ENCODE measurements at regions not wholly inside any gene's neighbourhood (a gene's known extent, or its start where the extent isn't known, plus 50 kb on each side); places are given as distances from the start of the nearest gene placed in this dataset.
"Not testable (repeated sequence)": the region's sequence is repeated elsewhere in the genome, so short reads cannot be mapped to it uniquely, and the experiment has no call there.

GRCh38 chr2:87476223-87476872 is 271.5 kb upstream of the PLGLB2 start:
- DNase-seq (ENCODE audit: low read depth in 4 of 4, low spot score in 2 of 4): not testable (repeated sequence)

DNA sequence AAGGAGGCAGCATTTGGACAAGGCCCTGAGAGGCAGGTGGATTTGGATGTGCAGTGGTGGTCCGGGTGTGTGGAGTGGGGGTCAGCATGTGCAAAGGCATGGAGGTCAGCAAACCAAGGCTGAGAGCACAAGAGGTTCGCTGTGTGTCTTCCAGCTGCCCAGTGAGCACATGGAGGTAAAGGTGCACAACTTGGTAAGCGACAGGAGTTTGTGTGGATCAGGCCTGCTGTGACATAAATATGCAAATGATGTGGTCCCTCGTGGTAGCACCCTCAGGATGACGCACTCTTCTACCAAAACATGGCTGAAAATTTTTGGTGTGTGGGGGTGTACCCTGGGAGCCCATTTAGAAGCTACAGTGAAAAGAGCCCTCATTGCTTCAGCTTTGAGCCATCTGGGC is 271.0 kb upstream of the PLGLB2 start:
- DNase-seq (ENCODE audit: low read depth in 4 of 4, low spot score in 2 of 4): not testable (repeated sequence)

DNA sequence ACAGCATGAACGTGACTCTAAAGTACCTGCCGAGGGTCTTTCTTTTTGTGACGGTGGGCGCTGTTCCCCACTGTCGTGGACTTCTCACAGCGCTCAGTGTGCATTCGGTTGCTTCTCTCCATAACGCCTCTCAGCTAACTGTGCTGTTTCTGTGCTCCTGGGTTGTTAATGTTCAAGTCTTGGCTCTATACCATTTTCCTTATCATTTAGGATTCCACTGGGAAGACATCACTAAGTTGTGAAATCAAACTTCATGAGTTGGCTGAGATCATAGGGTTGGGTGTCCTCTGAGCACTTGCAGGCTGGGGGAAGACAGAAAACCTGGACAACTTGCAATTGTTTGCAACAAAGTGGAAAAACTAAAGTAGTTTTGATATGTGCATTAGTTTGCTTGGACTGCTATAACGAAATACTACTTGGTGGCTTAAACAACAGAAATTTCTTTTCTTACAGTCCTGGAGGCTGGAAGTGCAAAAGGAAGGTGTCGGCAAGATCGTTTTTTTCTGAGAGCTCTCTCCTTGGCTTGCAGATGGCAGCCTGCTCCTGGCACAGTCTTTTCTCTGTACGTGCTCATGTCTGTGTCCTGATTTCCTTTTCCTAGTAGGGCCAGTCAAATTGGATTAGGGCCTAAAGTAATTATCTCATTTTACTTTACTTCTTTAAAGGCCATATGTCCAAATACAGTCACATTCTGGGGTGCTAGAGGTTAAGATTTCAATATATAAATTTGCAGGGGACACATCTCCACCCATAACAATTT is 270.0 kb upstream of the PLGLB2 start:
- DNase-seq (ENCODE audit: low read depth in 4 of 4, low spot score in 2 of 4): not testable (repeated sequence)

DNA sequence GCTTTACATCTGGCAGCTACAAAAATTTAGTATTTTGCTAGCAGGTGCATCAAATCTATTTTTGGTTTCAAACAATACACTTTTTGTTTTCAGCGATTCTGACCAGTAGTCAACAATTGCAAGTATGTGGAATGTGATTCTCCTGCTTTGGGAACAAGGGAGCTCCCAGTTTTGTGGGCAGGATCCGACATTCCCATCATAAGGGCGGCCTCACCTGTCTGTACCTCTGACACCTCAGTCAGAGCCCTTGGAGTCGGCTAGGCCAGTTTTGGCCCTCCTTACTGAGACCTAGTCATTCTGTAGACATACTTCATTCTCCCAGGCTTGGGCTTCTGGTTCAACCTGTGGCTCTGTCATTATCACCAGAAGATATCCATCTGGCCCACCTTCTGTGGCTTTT is 269.0 kb upstream of the PLGLB2 start:
- DNase-seq (ENCODE audit: low read depth in 4 of 4, low spot score in 2 of 4): not testable (repeated sequence)

GRCh38 chr2:87483093-87483680 is 264.7 kb upstream of the PLGLB2 start:
- not testable (repeated sequence) for DNase-seq (ENCODE audit: low read depth in 4 of 4, low spot score in 2 of 4)

GRCh38 chr2:87484363-87484762 is 263.5 kb upstream of the PLGLB2 start:
- DNase-seq (ENCODE audit: low read depth in 4 of 4, low spot score in 2 of 4): not testable (repeated sequence)

- DNase-seq (ENCODE audit: low read depth in 4 of 4, low spot score in 2 of 4): not testable (repeated sequence)
These were observed 262.4 kb upstream of the PLGLB2 start for GRCh38 chr2:87485455-87485854.

DNA sequence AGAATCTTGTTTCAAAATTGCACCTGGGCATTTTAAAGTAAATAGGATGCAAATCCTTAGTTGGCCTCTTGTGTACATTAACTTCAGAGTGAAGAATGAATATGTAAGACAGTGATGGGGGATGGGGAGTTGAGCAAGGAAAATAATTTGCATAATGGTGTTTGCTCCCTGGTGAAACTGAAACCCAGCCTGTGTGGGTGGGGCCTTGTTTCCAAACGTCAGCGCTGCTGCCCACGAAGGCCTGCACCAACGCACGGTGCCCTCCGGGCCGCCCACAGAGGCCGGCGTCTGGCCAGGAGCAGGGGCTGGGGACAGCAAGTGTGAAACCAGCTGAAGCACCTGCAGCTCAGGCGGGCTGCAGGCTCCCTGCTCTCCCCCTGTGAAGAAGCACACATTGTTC is 262.0 kb upstream of the PLGLB2 start:
- DNase-seq (ENCODE audit: low read depth in 4 of 4, low spot score in 2 of 4): not testable (repeated sequence)

- not testable (repeated sequence) for DNase-seq (ENCODE audit: low read depth in 4 of 4, low spot score in 2 of 4)
These were observed 261.5 kb upstream of the PLGLB2 start for GRCh38 chr2:87486413-87486812.

DNA sequence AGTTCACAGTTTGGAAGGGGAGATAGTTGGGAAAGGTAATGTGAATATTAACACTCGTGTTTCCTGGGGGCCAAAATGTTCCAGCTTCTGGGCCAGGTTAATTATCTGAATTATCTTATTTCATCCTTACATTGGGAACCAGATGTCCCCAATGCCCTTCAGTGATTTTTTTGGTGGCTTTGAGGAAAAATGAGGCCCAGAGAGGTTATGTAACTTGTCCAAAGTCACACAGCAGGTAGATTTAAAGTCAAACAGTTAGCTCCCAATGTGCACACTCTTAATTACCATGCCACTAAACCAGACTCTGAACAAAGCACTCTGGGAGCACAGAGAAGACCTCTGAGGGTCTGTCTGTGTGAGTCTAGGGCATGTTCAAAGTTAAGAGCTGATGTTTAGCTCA is 259.9 kb upstream of the PLGLB2 start:
- not testable (repeated sequence) for DNase-seq (ENCODE audit: low read depth in 4 of 4, low spot score in 2 of 4)

GRCh38 chr2:87488991-87489390 is 258.9 kb upstream of the PLGLB2 start:
- DNase-seq (ENCODE audit: low read depth in 4 of 4, low spot score in 2 of 4): not testable (repeated sequence)

DNA sequence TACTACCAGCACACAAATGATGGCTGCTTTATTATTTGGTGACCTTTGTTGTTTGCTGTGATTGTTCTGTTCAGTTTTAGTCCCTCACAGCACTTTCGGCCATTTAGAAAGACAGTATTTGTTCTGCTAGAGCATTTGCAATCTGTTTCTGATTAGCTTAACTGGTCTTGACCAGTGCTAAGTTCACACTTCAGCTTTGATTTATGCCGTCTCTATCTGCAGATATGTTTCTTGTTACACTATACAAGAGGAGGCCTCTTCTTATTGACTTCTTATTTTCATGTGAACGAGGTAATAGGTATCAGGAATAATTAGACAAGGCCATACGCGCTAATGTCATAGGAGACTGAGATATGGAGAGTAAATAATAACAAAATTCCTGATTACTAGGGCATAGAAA is 253.0 kb upstream of the PLGLB2 start:
- DNase-seq (ENCODE audit: low read depth in 4 of 4, low spot score in 2 of 4): not testable (repeated sequence)

DNA sequence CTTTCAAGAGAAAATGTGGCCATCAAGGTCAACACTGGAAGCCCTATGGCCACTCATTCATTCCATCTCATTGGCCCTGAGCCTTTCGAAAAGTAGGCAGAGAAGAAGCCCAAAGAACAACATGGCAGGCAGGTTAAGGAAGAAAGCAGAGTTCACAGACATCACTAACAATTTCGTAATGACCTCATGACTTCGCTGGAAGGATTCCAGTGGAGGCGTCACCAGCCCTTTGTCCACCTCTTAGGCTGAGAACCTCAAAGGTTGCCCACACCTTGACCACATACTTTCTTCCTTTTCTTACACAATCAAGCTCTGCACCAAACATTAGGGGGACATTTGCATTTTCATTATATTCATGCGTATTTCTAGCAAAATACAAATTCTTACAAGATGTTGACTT is 252.4 kb upstream of the PLGLB2 start:
- DNase-seq (ENCODE audit: low read depth in 4 of 4, low spot score in 2 of 4): not testable (repeated sequence)

DNA sequence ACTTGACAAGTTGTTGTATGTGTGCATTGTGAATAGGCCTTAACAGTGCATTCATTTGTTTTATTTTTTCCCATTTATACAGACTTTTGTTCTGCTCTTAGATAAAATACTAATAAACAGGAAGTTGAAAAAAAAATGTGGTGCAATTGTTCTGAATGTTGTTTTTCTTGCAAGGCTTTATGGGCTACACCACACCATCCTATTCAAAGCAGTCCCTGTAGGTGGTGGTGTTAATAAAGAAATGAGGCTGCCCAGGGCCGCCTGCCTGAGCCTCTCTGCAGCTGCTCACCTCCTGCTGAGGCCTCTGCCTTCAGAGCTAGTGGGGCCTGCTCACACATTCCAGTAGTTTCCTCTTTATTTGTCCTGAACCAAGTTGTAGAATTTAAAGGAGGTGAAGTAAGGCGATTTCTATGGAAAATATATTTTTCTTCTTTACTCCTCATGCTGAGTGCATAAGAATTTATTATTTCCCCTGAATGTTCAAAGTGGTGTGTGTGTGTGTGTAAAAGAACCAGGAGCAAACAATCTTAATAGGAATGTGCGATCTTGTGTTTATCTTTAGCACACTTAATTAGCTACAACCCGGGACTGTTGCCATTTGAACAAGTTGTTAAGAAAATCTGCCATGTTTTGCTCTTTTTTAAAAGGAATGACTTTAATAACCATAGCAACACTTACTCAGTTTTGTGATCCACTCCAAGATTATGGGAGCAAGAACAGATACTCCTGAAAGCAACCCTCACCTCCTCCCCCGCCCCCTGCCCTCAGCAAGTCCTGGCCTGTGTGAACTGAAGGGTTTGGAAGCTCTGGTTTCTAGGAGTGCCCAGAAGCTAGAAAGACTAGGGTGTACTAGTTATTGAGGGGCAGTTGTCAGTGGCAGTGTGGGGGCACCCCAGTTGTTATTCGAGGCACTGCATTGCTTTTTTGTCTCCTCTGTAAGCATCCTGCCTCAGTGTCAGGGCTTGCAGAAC is 251.6 kb upstream of the PLGLB2 start:
- DNase-seq (ENCODE audit: low read depth in 4 of 4, low spot score in 2 of 4): not testable (repeated sequence)

- DNase-seq (ENCODE audit: low read depth in 4 of 4, low spot score in 2 of 4): not testable (repeated sequence)
These were observed 250.8 kb upstream of the PLGLB2 start for GRCh38 chr2:87497135-87497534.

GRCh38 chr2:87497700-87498099 is 250.2 kb upstream of the PLGLB2 start:
- not testable (repeated sequence) for DNase-seq (ENCODE audit: low read depth in 4 of 4, low spot score in 2 of 4)

GRCh38 chr2:87498169-87498853 is 249.6 kb upstream of the PLGLB2 start:
- not testable (repeated sequence) for DNase-seq (ENCODE audit: low read depth in 4 of 4, low spot score in 2 of 4)

GRCh38 chr2:87498854-87499238 is 249.0 kb upstream of the PLGLB2 start:
- not testable (repeated sequence) for DNase-seq (ENCODE audit: low read depth in 4 of 4, low spot score in 2 of 4)

GRCh38 chr2:87499860-87500259 is 248.0 kb upstream of the PLGLB2 start:
- DNase-seq (ENCODE audit: low read depth in 4 of 4, low spot score in 2 of 4): not testable (repeated sequence)

DNA sequence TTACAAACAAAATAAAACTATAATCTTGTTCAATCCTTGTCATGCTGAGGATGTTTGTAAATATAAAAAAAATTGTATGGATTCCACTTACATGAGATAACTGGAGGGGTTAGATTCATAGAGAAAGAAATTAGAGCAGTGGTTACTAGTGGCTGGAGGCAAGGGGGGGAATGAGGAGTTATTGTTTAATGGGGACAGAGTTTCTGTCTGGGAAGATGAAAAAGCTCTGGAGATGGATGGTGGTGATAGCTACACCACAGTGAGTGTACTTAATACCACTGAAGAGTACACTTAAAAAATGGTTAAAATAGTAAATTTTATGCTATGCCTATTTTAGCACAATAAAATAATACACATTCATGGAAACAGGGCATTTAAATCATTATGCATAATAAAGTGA is 247.5 kb upstream of the PLGLB2 start:
- not testable (repeated sequence) for DNase-seq (ENCODE audit: low read depth in 4 of 4, low spot score in 2 of 4)

All from left renal cortex interstitium (tissue), 4 donors.